PC-9 (cell line): ENCODE measurements at regions not wholly inside any gene's neighbourhood (a gene's known extent, or its start where the extent isn't known, plus 50 kb on each side); places are given as distances from the start of the nearest gene placed in this dataset.

Experiments
- CTCF ChIP-seq: fragments of 200-600 bp; sonication (generic); conservative IDR thresholded peaks from 2 replicates; pipeline ENCODE4 v1.6.1; 2017; ENCODE audit warnings: mixed run types, antibody characterized with exemption, mild to moderate bottlenecking, moderate library complexity
- EZH2 ChIP-seq: fragments of 200-600 bp; sonication (generic); IDR thresholded peaks from 2 replicates; pipeline ENCODE4 v1.8.0; 2017; ENCODE audit warnings: antibody characterized with exemption, low read depth

GRCh38 chr4:121216461-121216860 lies 52.3 kb upstream of the TNIP3 start:
- TF ChIP-seq CTCF (no peak), EZH2 (no peak)
